ENCODE measurements at regions not wholly inside any gene's neighbourhood (a gene's known extent, or its start where the extent isn't known, plus 50 kb on each side); places are given as distances from the start of the nearest gene placed in this dataset.

DNA sequence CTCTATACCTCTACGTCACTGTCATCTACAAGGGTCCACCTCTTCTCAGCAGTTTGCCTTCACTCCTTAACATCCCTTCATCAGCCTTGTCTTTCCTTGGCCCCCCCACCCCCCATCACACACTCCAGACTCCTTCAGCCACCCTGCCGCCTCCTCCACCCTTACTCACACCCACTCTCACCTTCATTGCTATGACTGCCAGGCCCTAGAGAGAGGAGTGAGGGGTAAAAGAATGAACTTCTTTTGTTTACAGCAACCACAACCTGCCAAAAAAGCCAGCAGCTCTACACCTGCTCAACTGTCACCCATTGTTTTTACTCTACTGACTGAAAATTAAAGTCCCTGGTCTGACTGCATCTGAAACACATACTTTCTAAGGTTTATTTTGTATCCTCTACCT is 112.8 kb downstream of the DUSP6 start:
- TF ChIP-seq, protein P1, sequence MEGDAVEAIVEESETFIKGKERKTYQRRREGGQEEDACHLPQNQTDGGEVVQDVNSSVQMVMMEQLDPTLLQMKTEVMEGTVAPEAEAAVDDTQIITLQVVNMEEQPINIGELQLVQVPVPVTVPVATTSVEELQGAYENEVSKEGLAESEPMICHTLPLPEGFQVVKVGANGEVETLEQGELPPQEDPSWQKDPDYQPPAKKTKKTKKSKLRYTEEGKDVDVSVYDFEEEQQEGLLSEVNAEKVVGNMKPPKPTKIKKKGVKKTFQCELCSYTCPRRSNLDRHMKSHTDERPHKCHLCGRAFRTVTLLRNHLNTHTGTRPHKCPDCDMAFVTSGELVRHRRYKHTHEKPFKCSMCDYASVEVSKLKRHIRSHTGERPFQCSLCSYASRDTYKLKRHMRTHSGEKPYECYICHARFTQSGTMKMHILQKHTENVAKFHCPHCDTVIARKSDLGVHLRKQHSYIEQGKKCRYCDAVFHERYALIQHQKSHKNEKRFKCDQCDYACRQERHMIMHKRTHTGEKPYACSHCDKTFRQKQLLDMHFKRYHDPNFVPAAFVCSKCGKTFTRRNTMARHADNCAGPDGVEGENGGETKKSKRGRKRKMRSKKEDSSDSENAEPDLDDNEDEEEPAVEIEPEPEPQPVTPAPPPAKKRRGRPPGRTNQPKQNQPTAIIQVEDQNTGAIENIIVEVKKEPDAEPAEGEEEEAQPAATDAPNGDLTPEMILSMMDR (IDR thresholded peaks at IDR 0.05; ENCODE audit: insufficient read depth, low read depth, low read length, missing control alignments), result no peak
- H3K4me3 ChIP-seq (ENCODE audit: low read length), result no peak overlapping the region
- no peak for DNase-seq (ENCODE audit: low read depth)

DNA sequence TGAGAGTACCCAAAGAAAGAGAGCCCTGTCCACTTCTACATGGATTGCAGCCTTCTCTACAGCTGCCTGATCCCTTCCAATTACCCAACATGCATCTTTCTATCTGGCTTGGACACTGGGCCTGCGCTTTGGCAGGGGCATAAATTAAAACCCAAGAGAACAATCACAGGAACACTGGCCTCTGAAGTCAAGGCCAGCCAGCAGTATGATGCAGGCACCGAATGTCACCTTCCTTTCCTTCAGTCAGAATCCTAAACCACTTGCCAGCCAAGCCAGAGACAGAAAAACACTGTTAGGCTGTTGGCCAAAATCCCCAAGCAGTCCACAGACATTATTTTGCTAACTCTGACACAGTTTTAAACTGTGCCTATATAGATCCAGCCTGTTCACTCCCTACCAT is 113.7 kb downstream of the DUSP6 start:
- TF ChIP-seq, protein P1 (IDR thresholded peaks at IDR 0.05; ENCODE audit: insufficient read depth, low read depth, low read length, missing control alignments), result no peak
- no peak for DNase-seq (ENCODE audit: low read depth)

DNA sequence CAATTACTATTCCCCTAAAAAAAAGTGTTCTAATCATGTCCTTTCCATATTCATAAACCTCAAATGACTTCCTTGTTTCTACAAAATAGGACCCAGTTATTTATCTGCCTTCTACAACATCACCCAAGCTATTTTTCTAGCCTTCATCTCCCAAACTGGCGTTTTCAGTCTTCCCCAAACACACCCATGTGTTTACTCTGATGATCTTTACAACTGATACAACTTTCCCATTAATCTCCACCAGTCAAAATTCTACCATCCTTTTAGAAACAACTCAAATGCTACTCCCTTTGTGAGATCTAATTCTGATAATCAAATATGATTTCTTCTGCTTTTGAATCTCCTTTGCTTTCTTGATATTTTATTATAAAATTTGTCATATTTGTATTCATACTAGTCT is 114.5 kb downstream of the DUSP6 start:
- H3K4me3 ChIP-seq (ENCODE audit: low read length), result no peak overlapping the region
- no peak for DNase-seq (ENCODE audit: low read depth)
- TF ChIP-seq, protein P1 (IDR thresholded peaks at IDR 0.05; ENCODE audit: insufficient read depth, low read depth, low read length, missing control alignments), result no peak

More for the DNA sequence above, 113.7 kb downstream of the DUSP6 start:
- H3K4me3 ChIP-seq (ENCODE audit: low read length), result no peak overlapping the region

DNA sequence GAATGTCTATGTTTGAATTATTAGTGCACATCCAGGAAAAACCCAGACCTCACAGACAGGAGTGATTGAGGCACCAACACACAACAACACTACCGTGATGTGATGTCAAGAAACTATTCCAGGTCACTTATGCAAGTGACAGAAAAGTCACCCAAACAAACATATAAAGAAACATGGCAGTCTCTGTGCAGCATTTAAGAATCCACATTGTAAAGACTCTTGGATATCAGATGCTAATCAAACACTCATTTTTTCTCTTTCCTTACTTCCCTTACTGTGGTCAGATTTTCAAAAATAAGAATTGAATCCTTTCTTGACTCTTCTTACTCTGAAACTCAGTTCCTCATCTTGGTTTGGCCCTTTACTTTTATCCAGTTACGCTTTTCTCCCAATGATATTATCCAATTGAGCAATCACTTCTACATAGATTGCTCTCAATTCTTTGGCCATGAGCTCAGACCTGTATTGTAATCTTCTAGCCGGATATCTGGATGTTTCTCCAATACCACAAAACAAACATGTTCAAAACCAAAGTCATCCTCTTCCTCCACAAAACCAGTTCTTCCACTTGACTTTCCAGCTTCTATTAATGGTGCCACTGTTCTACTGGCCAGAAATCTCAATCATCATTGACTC is 115.4 kb downstream of the DUSP6 start:
- peak; percentile 96 for DNase-seq (ENCODE audit: low read depth)
- no peak overlapping the region for H3K4me3 ChIP-seq (ENCODE audit: low read length)
- TF ChIP-seq, protein P1 (IDR thresholded peaks at IDR 0.05; ENCODE audit: insufficient read depth, low read depth, low read length, missing control alignments), result no peak

GRCh38 chr12:89236237-89236636 is 116.1 kb downstream of the DUSP6 start:
- DNase-seq (ENCODE audit: low read depth), result peak; percentile 69
- TF ChIP-seq, protein P1 (IDR thresholded peaks at IDR 0.05; ENCODE audit: insufficient read depth, low read depth, low read length, missing control alignments), result no peak
- no peak overlapping the region for H3K4me3 ChIP-seq (ENCODE audit: low read length)

DNA sequence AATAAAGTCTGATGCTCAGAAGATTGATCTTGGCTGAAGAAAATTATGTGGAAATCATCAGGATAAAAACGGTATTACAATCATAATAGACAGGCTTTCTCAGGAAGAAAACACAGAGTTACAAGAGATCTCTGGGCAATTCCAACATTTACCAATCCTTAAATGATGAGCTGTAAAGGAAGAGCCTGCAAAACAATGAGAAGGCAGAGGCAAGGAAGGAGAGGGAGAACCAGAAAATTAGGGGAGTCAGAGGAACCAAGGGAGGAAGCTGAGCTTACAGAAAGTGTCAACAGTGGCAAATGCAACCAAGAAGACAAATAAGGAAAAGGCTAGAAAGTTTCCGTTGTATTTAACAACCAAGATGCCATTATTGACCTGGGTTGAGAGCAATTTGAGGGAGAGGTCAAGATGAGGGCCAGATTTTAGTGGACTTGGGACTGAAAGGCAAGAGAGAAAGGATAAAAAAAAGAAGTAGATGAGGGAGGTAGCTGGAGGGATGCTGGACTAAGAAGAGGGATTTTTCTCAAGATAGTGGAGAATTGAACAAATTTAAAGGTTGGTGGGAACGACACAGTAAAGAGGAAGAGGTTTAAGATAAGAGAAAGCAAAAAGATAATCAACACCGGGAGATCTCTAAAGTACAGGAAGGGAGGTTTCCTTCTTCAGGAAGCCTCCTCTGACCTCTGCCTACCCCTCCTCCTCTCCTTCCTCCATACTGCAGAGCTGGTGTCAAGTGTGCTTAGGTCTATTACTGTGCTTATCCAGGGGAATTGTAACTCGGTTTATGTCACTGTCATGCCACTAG is 116.9 kb downstream of the DUSP6 start:
- TF ChIP-seq, protein P1 (IDR thresholded peaks at IDR 0.05; ENCODE audit: insufficient read depth, low read depth, low read length, missing control alignments), result no peak
- peak; percentile 24 for DNase-seq (ENCODE audit: low read depth)
- no peak overlapping the region for H3K4me3 ChIP-seq (ENCODE audit: low read length)

All from epithelial cell of esophagus (primary cell).